Tibial nerve (tissue), 3 donors: ENCODE measurements at regions not wholly inside any gene's neighbourhood (a gene's known extent, or its start where the extent isn't known, plus 50 kb on each side); places are given as distances from the start of the nearest gene placed in this dataset.

Experiments used
- EP300 ChIP-seq, 2 donors: sonication (generic); formaldehyde crosslinking; IDR thresholded peaks; one replicate each; pipeline ENCODE4 v1.6.1; 2017; ENCODE audit warnings: antibody characterized with exemption in 2 of 2, mild to moderate bottlenecking in 1 of 2
- POLR2A ChIP-seq, 2 donors: fragments of 450-650 bp; IDR thresholded peaks; one replicate each; pipeline ENCODE4 v1.6.1; 2017; ENCODE audit warnings: antibody characterized with exemption in 2 of 2, mild to moderate bottlenecking in 2 of 2, moderate library complexity in 2 of 2

DNA sequence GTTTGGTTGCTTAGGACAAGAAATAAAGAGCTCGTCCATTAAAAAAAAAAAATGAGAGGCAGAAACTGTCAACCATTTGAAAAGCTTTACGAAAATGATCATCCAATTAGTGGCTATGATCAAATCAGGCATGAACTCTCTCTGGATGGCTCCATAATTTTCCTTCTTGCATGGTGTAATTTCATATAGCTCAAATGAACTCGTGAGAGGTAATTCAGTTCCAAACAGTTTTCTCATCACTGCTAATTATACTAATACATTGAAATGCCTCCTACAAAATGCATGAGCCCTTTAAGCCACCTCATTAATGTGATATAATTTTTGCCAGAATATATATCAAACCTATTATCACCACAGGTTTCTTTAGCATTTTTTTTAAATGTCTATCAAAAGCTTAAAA is 239.5 kb upstream of the MEIS2 start:
- TF ChIP-seq POLR2A (IDR thresholded peaks at IDR 0.05) (no peak), EP300 (IDR thresholded peaks at IDR 0.05) (no peak)
